ENCODE measurements at regions not wholly inside any gene's neighbourhood (a gene's known extent, or its start where the extent isn't known, plus 50 kb on each side); places are given as distances from the start of the nearest gene placed in this dataset.
"Not testable (repeated sequence)": the region's sequence is repeated elsewhere in the genome, so short reads cannot be mapped to it uniquely, and the experiment has no call there.

DNA sequence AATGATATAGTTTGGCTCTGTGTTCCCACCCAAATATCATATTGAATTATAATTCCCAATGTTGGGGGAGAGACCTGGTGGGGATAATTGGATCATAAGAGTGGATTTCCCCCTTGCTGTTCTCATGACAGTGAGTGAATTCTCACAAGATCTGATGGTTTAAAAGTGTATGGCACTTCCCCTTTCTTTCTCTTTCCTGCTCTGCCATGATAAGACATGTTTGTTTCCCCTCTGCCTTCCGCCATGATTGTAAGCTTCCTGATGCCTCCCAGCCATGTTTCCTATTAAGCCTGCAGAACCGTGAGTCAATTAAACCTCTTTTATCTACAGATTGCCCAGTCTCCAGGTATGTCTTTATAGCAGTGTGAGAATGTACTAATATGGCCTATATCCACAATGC, 126.7 kb upstream of the GMNC start:
- DNase-seq (ENCODE audit: low read depth in 2 of 2) = no peak

DNA sequence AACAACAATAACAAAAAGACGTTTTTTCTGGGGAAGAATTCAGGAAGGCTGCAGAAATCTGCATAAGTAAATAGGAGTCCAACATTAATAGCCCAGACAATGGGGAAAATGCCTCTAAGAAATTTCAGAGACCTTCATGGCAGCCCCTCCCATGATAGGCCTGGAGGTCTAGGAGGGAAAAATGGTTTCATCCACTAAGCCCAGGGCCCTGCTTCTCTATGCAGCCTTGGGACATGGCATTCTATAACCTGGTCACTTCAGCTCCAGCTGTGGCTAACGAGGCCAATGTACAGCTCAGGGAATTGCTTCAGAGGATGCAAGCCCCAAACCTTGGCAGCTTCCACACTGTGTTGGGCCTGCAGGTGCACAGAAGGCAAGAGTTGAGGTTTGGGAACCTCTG, 125.6 kb upstream of the GMNC start:
- DNase-seq (ENCODE audit: low read depth in 2 of 2) = no peak

DNA sequence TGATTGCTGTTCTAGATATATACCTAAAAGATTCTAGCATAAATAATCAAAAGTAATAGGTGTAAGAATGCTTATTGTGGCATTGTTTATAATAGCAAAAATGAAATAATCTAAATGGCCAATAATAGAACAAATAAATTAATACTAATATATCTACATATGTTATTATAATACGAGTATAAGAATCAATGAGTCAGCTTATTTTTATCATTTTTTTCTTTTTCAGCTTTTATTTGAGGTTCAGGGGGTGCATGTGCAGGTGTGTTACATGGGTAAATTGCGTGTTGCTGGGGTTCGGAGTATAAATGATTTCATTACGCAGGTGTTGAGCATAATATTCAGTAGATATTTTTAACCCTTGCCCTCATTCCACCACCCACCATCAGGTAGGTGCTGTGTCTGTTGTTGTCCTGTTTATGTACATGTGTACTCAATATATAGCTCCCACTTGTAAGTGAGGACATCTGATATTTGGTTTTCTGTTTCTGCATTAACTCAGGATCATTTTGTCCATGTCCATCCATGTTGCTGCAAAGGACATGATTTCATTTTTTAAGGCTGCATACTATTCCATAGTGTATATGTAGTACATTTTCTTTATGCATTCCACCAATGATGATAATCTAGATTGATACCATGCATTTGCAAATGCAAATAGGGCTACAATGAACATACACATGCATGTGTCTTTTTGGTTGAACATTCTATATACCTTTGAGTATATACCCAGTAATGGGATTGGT, 122.2 kb upstream of the GMNC start:
- DNase-seq (ENCODE audit: low read depth in 2 of 2) = no peak

DNA sequence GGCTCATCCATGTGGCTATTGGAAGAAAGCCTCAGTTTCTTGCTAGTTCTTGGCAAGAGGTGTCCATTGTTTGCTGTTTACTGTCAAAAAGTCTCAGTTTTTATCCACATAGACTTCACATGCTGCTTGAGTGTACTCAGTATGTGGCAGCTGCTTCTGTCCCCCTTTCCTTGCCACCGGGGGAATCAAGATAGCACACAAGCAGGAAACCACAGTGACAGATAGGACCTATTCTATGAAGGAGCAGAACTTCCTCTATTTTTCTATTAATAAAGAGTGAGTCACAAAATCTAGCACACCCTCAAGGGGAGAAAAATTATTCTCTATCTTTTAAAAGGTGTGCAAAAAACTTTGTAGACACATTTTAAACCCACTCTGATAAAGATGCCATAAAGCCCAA, 121.4 kb upstream of the GMNC start:
- DNase-seq (ENCODE audit: low read depth in 2 of 2) = no peak

DNA sequence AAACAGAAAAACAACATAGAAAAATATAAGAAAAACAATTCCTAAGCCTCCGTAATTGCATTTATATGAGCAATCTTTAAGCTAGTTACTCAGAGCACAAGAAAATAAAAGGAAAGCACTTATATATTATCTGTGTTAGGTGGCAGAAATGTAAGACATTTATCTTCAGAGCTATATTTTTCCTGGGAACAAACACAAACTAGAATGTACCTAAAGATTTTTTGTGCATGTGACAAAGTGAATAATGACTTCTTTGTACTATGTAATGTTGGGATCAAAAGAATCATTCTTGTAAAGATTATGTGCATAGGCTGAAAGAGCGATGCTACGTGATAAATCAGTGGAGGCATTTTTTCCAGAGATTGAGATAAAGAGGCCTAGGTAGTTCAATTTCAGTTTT, 111.3 kb upstream of the GMNC start:
- DNase-seq (ENCODE audit: low read depth in 2 of 2) = no peak

DNA sequence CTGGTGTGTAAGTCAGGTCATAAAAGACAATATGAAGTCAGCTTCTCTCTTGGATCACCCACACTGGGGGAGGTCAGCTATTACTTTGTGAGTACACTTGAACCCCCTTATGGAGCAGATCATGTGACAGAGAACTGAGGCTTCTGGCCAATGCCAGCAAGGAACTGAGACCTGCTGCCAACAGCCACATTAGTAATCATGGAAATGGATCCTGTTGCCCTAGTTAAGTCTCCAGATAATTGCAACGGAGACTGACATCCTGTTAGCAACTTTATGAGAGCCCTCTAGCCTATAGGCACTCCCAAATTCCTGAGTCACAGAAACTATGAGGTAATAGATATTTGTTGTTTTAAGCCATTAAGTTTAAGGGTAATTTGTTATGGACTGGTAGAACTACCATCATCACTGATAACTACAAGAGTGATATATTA, 110.4 kb upstream of the GMNC start:
- no peak for DNase-seq (ENCODE audit: low read depth in 2 of 2)

DNA sequence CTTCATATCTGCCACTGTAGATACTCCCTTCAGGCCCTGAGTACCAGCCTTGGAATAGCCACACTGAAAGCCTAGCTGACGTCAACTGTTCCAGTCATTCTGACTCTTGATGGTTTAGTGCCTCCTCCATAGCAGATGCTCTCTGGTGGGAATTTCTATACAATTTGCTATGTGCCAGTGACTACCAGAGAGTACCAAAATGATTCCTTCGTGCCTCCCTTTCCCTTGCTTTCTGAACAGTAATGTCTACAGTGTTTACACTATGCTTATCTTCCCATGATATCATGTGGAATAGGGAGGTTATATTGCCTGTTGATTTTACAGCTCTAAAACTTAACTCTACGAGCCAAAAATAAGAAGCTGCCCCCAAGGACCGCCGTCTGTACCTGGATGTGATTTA, 109.7 kb upstream of the GMNC start:
- no peak for DNase-seq (ENCODE audit: low read depth in 2 of 2)

DNA sequence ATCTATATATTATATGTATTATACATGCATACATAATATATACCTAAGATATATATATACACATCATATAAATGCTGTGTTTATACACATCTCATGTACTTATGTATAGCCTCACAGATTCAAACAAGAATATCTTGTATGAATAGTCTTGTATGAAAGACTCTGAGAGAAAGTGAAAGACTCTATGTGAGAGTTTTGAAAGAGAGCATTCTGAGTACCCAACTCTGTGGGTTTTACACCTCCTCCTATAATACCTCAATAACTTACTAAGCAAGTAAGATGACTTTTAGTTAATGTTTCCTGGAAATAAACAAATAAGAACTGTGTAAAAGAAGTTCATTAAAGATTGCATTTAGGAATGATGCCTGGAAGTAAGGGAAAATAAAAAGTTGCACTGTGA, 108.1 kb upstream of the GMNC start:
- no peak for DNase-seq (ENCODE audit: low read depth in 2 of 2)

DNA sequence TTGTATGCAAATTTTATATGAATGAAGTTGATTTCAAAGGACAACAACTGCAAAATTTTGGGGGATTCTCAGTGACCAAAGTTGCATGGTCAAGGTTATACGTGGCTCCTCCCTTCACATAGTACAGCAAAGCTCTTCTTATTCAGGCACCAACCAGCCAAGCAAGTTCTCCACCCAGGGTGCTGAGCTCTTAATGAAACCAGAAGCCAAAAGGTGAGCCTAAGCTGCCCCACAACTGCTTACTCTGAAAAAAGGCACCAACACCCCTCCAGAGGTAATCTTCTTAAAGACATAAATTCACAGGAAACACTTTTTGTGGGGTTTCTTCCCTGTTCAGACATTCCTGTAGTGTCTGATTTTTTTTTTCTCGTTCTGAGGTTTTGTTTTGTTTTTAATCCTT, 106.1 kb upstream of the GMNC start:
- DNase-seq (ENCODE audit: low read depth in 2 of 2) = no peak

DNA sequence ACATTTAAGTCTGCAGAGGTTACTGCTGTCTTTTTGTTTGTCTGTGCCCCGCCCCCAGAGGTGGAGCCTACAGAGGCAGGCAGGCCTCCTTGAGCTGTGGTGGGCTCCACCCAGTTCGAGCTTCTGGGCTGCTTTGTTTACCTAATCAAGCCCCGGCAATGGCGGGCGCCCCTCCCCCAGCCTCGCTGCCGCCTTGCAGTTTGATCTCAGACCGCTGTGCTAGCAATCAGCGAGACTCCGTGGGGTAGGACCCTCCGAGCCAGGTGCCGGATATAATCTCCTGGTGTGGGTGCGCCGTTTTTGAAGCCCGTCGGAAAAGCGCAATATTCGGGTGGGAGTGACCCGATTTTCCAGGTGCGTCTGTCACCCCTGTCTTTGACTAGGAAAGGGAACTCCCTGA, 102.4 kb upstream of the GMNC start:
- DNase-seq (ENCODE audit: low read depth in 2 of 2) = not testable (repeated sequence)

DNA sequence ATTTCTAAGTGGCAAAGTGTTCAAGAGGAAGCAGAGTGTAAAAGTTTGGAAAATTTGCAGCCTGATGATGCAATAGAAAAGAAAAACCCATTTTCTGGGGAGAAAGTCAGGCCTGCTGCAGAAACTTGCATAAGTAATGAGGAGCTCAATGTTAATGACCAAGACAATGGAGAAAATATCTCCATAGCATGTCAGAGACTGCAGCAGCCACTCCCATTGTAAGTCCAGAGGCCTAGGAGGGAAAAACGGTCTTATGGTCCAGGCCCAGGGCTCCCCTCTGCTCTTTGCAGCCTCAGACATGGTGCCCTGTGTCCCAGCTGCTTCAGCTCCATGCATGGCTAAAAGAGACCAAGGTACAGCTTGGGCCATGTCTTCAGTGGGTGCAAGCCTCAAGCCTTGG, 96.6 kb upstream of the GMNC start:
- DNase-seq (ENCODE audit: low read depth in 2 of 2) = no peak

DNA sequence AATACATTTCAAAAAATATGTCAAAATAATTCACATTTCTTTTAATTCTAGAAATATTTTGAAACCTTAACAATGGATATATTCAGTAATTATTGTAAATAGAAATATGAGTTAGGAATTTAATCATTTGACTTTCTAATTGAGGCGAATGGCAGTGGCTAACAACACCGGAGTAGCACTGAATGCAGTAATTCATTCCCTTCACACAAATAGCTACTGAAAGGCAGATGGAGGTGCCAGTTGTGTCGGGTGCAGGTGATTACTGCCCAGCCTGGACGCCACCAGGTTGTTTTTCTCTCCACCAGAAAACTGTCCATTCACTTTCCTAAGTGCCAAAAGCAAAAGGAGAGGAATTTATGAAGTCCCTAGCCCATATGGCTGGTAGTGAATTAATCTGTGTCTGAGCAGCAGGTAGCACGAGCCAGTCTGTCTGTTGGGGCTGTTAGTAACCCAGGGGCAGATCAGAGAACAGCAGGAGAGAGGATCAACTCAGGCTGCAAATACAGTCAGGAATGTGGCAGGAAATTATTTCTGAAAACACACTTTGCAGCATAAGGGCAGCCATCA, 79.3 kb upstream of the GMNC start:
- DNase-seq (ENCODE audit: low read depth in 2 of 2) = no peak

DNA sequence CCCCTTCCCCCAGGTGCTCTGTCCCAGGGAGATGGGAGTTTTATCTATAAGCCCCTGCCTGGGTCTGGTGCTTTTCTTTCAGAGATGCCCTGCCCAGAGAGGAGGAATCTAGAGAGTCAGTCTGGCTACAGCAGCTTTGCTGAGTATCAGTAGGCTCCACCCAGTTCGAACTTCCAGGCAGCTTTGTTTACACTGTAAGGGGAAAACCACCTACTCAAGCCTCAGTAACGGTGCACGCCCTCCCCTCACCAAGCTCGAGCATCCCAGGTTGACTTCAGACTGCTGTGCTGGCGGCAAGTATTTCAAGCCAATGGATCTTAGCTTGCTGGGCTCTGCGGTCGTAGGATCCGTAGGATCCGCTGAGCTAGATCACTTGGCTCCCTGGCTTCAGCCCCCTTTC, 72.1 kb upstream of the GMNC start:
- DNase-seq (ENCODE audit: low read depth in 2 of 2) = not testable (repeated sequence)

DNA sequence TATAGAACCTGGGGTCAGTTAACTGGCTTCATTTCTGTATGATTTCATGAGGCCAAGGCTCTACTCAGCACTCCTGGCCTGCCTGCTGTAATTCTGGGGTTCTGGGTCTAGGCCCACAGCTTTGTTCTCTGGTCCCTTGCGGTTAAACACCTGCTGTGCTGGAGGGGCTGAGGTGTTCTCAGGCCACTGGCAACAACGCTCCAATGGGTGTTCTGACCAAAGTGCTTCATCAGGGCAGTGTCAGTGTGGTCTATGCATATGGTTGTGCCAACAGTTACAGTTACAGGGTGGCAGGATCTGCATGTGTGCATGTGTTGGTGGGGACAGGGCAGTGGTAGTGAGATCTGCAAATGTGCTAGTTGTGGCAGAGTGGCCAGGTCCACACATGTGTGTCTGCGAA, 64.1 kb upstream of the GMNC start:
- no peak for DNase-seq (ENCODE audit: low read depth in 2 of 2)

DNA sequence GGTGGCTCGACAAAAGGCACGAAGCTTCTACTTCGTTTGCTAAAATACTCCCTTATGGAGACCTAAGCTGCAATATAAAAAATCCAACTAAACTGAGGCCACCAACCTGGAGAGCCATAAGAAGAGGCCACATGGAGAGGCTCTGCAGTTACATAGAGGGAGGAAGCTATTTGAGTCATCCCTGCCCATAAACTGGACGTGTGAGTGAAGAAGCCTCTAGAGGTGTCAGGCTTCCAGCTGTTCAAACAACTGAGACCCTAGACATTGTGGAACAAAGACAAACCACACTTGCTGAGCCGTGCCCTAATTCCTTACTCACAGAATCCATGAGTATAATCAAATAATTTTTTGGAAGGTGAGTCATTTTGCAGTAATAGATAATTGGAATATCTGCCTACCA, 50.2 kb upstream of the GMNC start:
- no peak for DNase-seq (ENCODE audit: low read depth in 2 of 2)

Data from fibroblast of skin of left quadriceps (primary cell).